ENCODE measurements at regions not wholly inside any gene's neighbourhood (a gene's known extent, or its start where the extent isn't known, plus 50 kb on each side); places are given as distances from the start of the nearest gene placed in this dataset.

- Histone ChIP-seq H3K9me3 (no peaks in the 10 kb centered on the region), H3K36me3 (replicated peaks in 1 of 2; ENCODE audit: insufficient read depth in 1 of 2, low read depth in 2 of 2) (no peaks in the 10 kb centered on the region), H3K4me3 (no peak overlapping the region), H3K4me1 (no peaks in the 10 kb centered on the region), H3K27ac (no peak overlapping the region), H3K27me3 (no peaks in the 10 kb centered on the region)
- intact Hi-C loops (cut with DNase I), result no loop called here
- ATAC-seq (no peak), DNase-seq (no peak)
- WGBS, 2 donors, result 70 to 71% methylated on average over 3 of the region's 3 CpGs
- TF ChIP-seq POLR2A (IDR thresholded peaks at IDR 0.05), result no peak
- no peak for TF ChIP-seq CTCF (IDR thresholded peaks at IDR 0.05)
These were observed 704.2 kb upstream of the MBL2 start for GRCh38 chr10:53476650-53477312.

GRCh38 chr10:53469383-53469782 is 696.8 kb upstream of the MBL2 start:
- 12 to 22% methylated on average over 2 of the region's 2 CpGs for WGBS, 2 donors
- H3K4me1 ChIP-seq, result no peaks in the 10 kb centered on the region
- H3K27ac ChIP-seq, result no peak overlapping the region
- H3K9me3 ChIP-seq, result no peaks in the 10 kb centered on the region
- no peaks in the 10 kb centered on the region for H3K27me3 ChIP-seq
- DNase-seq (no peak), ATAC-seq (no peak)
- no peaks in the 10 kb centered on the region for H3K36me3 ChIP-seq (replicated peaks in 1 of 2; ENCODE audit: insufficient read depth in 1 of 2, low read depth in 2 of 2)
- intact Hi-C loops (cut with DNase I), result no loop called here
- no peak overlapping the region for H3K4me3 ChIP-seq
- no peak for TF ChIP-seq CTCF (IDR thresholded peaks at IDR 0.05)
- TF ChIP-seq POLR2A (IDR thresholded peaks at IDR 0.05), result no peak

GRCh38 chr10:53463539-53463938 is 691.0 kb upstream of the MBL2 start:
- whole genome bisulfite sequencing, 2 donors, result 84 to 90% methylated on average over 4 of the region's 4 CpGs
- ATAC-seq (no peak), DNase-seq (no peak)
- no peak overlapping the region for H3K27ac ChIP-seq
- H3K4me3 ChIP-seq, result no peak overlapping the region
- no peaks in the 10 kb centered on the region for H3K9me3 ChIP-seq
- no peak for TF ChIP-seq POLR2A (IDR thresholded peaks at IDR 0.05)
- no peak for TF ChIP-seq CTCF (IDR thresholded peaks at IDR 0.05)
- no peaks in the 10 kb centered on the region for H3K4me1 ChIP-seq
- no peaks in the 10 kb centered on the region for H3K27me3 ChIP-seq
- H3K36me3 ChIP-seq (replicated peaks in 1 of 2; ENCODE audit: insufficient read depth in 1 of 2, low read depth in 2 of 2), result no peaks in the 10 kb centered on the region
- intact Hi-C loops (cut with DNase I), result no loop called here

GRCh38 chr10:53458007-53458406 is 685.4 kb upstream of the MBL2 start:
- intact Hi-C loops (cut with DNase I), result no loop called here
- no peak for ATAC-seq
- no peaks in the 10 kb centered on the region for H3K4me1 ChIP-seq
- no peak for DNase-seq
- WGBS, 2 donors, result 45 to 87% methylated on average over 1 of the region's 1 CpG
- H3K27me3 ChIP-seq, result no peaks in the 10 kb centered on the region
- no peaks in the 10 kb centered on the region for H3K36me3 ChIP-seq (replicated peaks in 1 of 2; ENCODE audit: insufficient read depth in 1 of 2, low read depth in 2 of 2)
- no peaks in the 10 kb centered on the region for H3K9me3 ChIP-seq
- TF ChIP-seq CTCF (IDR thresholded peaks at IDR 0.05) (no peak), POLR2A (IDR thresholded peaks at IDR 0.05) (no peak)
- no peak overlapping the region for H3K27ac ChIP-seq
- H3K4me3 ChIP-seq, result no peak overlapping the region

GRCh38 chr10:53453196-53453595 is 680.6 kb upstream of the MBL2 start:
- intact Hi-C loops (cut with DNase I), result no loop called here
- WGBS, 2 donors, result 41 to 65% methylated on average over 1 of the region's 1 CpG
- Histone ChIP-seq H3K4me3 (no peak overlapping the region), H3K27me3 (no peaks in the 10 kb centered on the region), H3K27ac (no peak overlapping the region), H3K4me1 (no peaks in the 10 kb centered on the region), H3K9me3 (no peaks in the 10 kb centered on the region), H3K36me3 (replicated peaks in 1 of 2; ENCODE audit: insufficient read depth in 1 of 2, low read depth in 2 of 2) (no peaks in the 10 kb centered on the region)
- TF ChIP-seq CTCF (IDR thresholded peaks at IDR 0.05) (no peak), POLR2A (IDR thresholded peaks at IDR 0.05) (no peak)
- ATAC-seq (no peak), DNase-seq (no peak)
